SK-N-MC (cell line): ENCODE measurements at regions not wholly inside any gene's neighbourhood (a gene's known extent, or its start where the extent isn't known, plus 50 kb on each side); places are given as distances from the start of the nearest gene placed in this dataset.

Source experiments
- EZH2 ChIP-seq: fragments of 200-600 bp; sonication (generic); IDR thresholded peaks from one replicate; pipeline ENCODE4 v1.6.1; 2017; ENCODE audit warnings: antibody characterized with exemption
- FOXP2 ChIP-seq: optimal IDR thresholded peaks from 2 replicates; pipeline ENCODE3; 2011; ENCODE audit warnings: mild to moderate bottlenecking, moderate library complexity; ENCODE audit not compliant: insufficient read depth; ENCODE audit errors: extremely low read length, control extremely low read depth
- POLR2AphosphoS5 ChIP-seq: IDR thresholded peaks from 2 replicates; pipeline ENCODE4 v1.6.1; 2012; ENCODE audit warnings: mild to moderate bottlenecking, low read depth, low read length, borderline replicate concordance

GRCh38 chr6:143575440-143575839 lies 63.9 kb upstream of the FUCA2 start:
- TF ChIP-seq POLR2AphosphoS5 = no peak
- TF ChIP-seq EZH2 = no peak
- TF ChIP-seq FOXP2 = no peak
